ENCODE measurements at regions not wholly inside any gene's neighbourhood (a gene's known extent, or its start where the extent isn't known, plus 50 kb on each side); places are given as distances from the start of the nearest gene placed in this dataset.

GRCh38 chr10:105328503-105329133 is 687.5 kb downstream of the SORCS3 start:
- DNase-seq (ENCODE audit: low read depth), result no peak
- no peak overlapping the region for H3K4me3 ChIP-seq (ENCODE audit: low read length)
- TF ChIP-seq, protein P1, sequence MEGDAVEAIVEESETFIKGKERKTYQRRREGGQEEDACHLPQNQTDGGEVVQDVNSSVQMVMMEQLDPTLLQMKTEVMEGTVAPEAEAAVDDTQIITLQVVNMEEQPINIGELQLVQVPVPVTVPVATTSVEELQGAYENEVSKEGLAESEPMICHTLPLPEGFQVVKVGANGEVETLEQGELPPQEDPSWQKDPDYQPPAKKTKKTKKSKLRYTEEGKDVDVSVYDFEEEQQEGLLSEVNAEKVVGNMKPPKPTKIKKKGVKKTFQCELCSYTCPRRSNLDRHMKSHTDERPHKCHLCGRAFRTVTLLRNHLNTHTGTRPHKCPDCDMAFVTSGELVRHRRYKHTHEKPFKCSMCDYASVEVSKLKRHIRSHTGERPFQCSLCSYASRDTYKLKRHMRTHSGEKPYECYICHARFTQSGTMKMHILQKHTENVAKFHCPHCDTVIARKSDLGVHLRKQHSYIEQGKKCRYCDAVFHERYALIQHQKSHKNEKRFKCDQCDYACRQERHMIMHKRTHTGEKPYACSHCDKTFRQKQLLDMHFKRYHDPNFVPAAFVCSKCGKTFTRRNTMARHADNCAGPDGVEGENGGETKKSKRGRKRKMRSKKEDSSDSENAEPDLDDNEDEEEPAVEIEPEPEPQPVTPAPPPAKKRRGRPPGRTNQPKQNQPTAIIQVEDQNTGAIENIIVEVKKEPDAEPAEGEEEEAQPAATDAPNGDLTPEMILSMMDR (conservative IDR thresholded peaks at IDR 0.05; ENCODE audit: low read depth, low read length), result no peak

All from retinal pigment epithelial cell (primary cell).